Progenitor cell of endocrine pancreas (in vitro differentiated cells): ENCODE measurements at regions not wholly inside any gene's neighbourhood (a gene's known extent, or its start where the extent isn't known, plus 50 kb on each side); places are given as distances from the start of the nearest gene placed in this dataset.

Experiments used
- DNase-seq: peaks from one replicate; pipeline ENCODE4 v3.0.0; 2021; ENCODE audit warnings: low spot score; ENCODE audit not compliant: unreplicated experiment
- H3K27ac Mint-ChIP-seq: 2 replicates; pipeline ENCODE4 v1.8.0; 2021; ENCODE audit warnings: mild to moderate bottlenecking, moderate library complexity, mixed read lengths
- H3K27me3 Mint-ChIP-seq: 2 replicates; pipeline ENCODE4 v1.8.0; 2021; ENCODE audit warnings: mixed read lengths
- H3K36me3 Mint-ChIP-seq: 2 replicates; pipeline ENCODE4 v1.8.0; 2022; ENCODE audit warnings: mixed read lengths; ENCODE audit not compliant: insufficient read depth
- H3K4me1 Mint-ChIP-seq: 2 replicates; pipeline ENCODE4 v1.8.0; 2021; ENCODE audit warnings: low read depth, mixed read lengths
- H3K4me3 Mint-ChIP-seq: 2 replicates; pipeline ENCODE4 v1.8.0; 2021; ENCODE audit warnings: low read depth, mild to moderate bottlenecking, moderate library complexity, mixed read lengths
- H3K9me3 Mint-ChIP-seq: 2 replicates; pipeline ENCODE4 v1.8.0; 2021; ENCODE audit warnings: low read depth, mixed read lengths
- CTCF ChIP-seq: fragments of 200-600 bp; sonication (generic); IDR thresholded peaks from one replicate; pipeline ENCODE4 v1.5.0; 2021; ENCODE audit warnings: antibody characterized with exemption, mild to moderate bottlenecking; ENCODE audit not compliant: unreplicated experiment

GRCh38 chr4:71691416-71692073, 92.3 kb downstream of the GC start:
- no peak overlapping the region for H3K27ac Mint-ChIP-seq
- no peak overlapping the region for H3K4me3 Mint-ChIP-seq
- no peak for TF ChIP-seq CTCF
- H3K27me3 Mint-ChIP-seq = no peaks in the 10 kb centered on the region
- H3K4me1 Mint-ChIP-seq = peaks cover 27% of the 10 kb centered on the region
- DNase-seq = no peak
- peaks cover 16% of the 10 kb centered on the region for H3K9me3 Mint-ChIP-seq
- peaks cover 9% of the 10 kb centered on the region for H3K36me3 Mint-ChIP-seq

- peaks cover 11% of the 10 kb centered on the region for H3K36me3 Mint-ChIP-seq
- no peaks in the 10 kb centered on the region for H3K27me3 Mint-ChIP-seq
- no peak overlapping the region for H3K4me3 Mint-ChIP-seq
- peaks cover 32% of the 10 kb centered on the region for H3K4me1 Mint-ChIP-seq
- DNase-seq = no peak
- TF ChIP-seq CTCF = no peak
- no peak overlapping the region for H3K27ac Mint-ChIP-seq
- peaks cover 14% of the 10 kb centered on the region for H3K9me3 Mint-ChIP-seq
Measured at GRCh38 chr4:71689822-71690221, 94.1 kb downstream of the GC start.

- no peaks in the 10 kb centered on the region for H3K27me3 Mint-ChIP-seq
- TF ChIP-seq CTCF = no peak
- peaks cover 11% of the 10 kb centered on the region for H3K36me3 Mint-ChIP-seq
- no peak for DNase-seq
- peaks cover 31% of the 10 kb centered on the region for H3K4me1 Mint-ChIP-seq
- no peak overlapping the region for H3K27ac Mint-ChIP-seq
- H3K9me3 Mint-ChIP-seq = peaks cover 14% of the 10 kb centered on the region
- no peak overlapping the region for H3K4me3 Mint-ChIP-seq
Measured at GRCh38 chr4:71687056-71687455, 96.8 kb downstream of the GC start.

GRCh38 chr4:71685975-71686374, 97.9 kb downstream of the GC start:
- Mint-ChIP-seq H3K4me1 (peaks cover 30% of the 10 kb centered on the region), H3K4me3 (no peak overlapping the region), H3K9me3 (peaks cover 14% of the 10 kb centered on the region)

GRCh38 chr4:71683309-71683708, 100.6 kb downstream of the GC start:
- Mint-ChIP-seq H3K36me3 (peaks cover 5% of the 10 kb centered on the region), H3K9me3 (peaks cover 3% of the 10 kb centered on the region), H3K4me3 (no peak overlapping the region), H3K4me1 (peaks cover 27% of the 10 kb centered on the region), H3K27me3 (no peaks in the 10 kb centered on the region), H3K27ac (no peak overlapping the region)
- no peak for DNase-seq
- no peak for TF ChIP-seq CTCF

More at GRCh38 chr4:71685975-71686374, 97.9 kb downstream of the GC start:
- no peak for DNase-seq
- Mint-ChIP-seq H3K27ac (no peak overlapping the region), H3K36me3 (peaks cover 11% of the 10 kb centered on the region), H3K27me3 (no peaks in the 10 kb centered on the region)
- no peak for TF ChIP-seq CTCF
